Right lobe of liver (tissue), 6 donors: ENCODE measurements at regions not wholly inside any gene's neighbourhood (a gene's known extent, or its start where the extent isn't known, plus 50 kb on each side); places are given as distances from the start of the nearest gene placed in this dataset.

Experiments
- ATAC-seq, 4 donors: fragments of 200-7000 bp; cut with Tn5 transposase; one replicate each; pipeline ENCODE4 v1.9.1; 2020; ENCODE audit warnings: mild to moderate bottlenecking in 4 of 4, moderate library complexity in 4 of 4
- DNase-seq, 3 donors: peaks; one replicate each; pipeline ENCODE4 v3.0.0-alpha.2; 2020
- H3K27ac ChIP-seq, 3 donors: fragments of 200-600 bp; one replicate each; pipeline ENCODE4 v1.8.0; 2022
- H3K27me3 ChIP-seq, 2 donors: fragments of 200-600 bp; one replicate each; pipeline ENCODE4 v1.8.0; 2022
- H3K36me3 ChIP-seq, 4 donors: fragments of 200-600 bp; sonication (generic) in 1 of 4; one replicate each; pipeline versions ENCODE4 v1.5.1 to v1.8.0; 2017 to 2022; ENCODE audit warnings: control low read depth in 1 of 4
- H3K4me1 ChIP-seq, 4 donors: fragments of 200-600 bp; sonication (generic) in 1 of 4; one replicate each; pipeline versions ENCODE4 v1.5.1 to v1.8.0; 2017 to 2022; ENCODE audit warnings: control low read depth in 1 of 4
- H3K4me3 ChIP-seq, 3 donors: fragments of 200-600 bp; one replicate each; pipeline ENCODE4 v1.8.0; 2022
- H3K9me3 ChIP-seq, 4 donors: fragments of 200-600 bp; sonication (generic) in 1 of 4; one replicate each; pipeline versions ENCODE4 v1.5.1 to v1.8.0; 2017 to 2022; ENCODE audit warnings: control low read depth in 1 of 4
- CTCF ChIP-seq, 4 donors: fragments of 200-600 bp in 3 of 4; fragments of 450-650 bp in 1 of 4; IDR thresholded peaks; one replicate each; pipeline versions ENCODE4 v1.5.1 to v1.8.0; 2016 to 2022; ENCODE audit warnings: antibody characterized with exemption in 4 of 4, mild to moderate bottlenecking in 2 of 4
- POLR2A ChIP-seq: fragments of 450-650 bp; IDR thresholded peaks from one replicate; pipeline ENCODE4 v1.6.1; 2017; ENCODE audit warnings: antibody characterized with exemption, mild to moderate bottlenecking
- WGBS: methylation state at CpG from one replicate; pipeline ENCODE4 v1.1.6; 2018; ENCODE audit warnings: low coverage, low lambda C conversion rate; ENCODE audit not compliant: insufficient coverage; ENCODE audit errors: missing lambda C conversion rate; 5-methylcytosine and 5-hydroxymethylcytosine counted together
- intact Hi-C, 2 donors: fragments of 100-400 bp; cut with DNase I; formaldehyde crosslinking; loops; one replicate each; pipeline versions ENCODE4 v1.11.2 to v1.14.1; 2022
- donor health status: DM: no; HTN: yes; CAD: no.
- donor health status: DM: no; HTN: no; CAD: no.
- donor health status: DM: no; HTN: no; CAD: no.
- donor health status: DM: no; HTN: yes; CAD: no.
- donor health status: DM: no; HTN: yes; CAD: no.

- Histone ChIP-seq H3K4me3 (no peak overlapping the region), H3K4me1 (no peaks in the 10 kb centered on the region), H3K36me3 (no peaks in the 10 kb centered on the region), H3K9me3 (no peaks in the 10 kb centered on the region), H3K27me3 (no peaks in the 10 kb centered on the region), H3K27ac (no peak overlapping the region)
- DNase-seq, result no peak
- WGBS, result 70% methylated on average over 2 of the region's 2 CpGs
- no peak for TF ChIP-seq CTCF (IDR thresholded peaks at IDR 0.05)
- TF ChIP-seq POLR2A, result no peak
- intact Hi-C loops, result no loop called here
- ATAC-seq, result no peak
These were observed 492.2 kb upstream of the PKN2 start for GRCh38 chr1:88191917-88192316.

- intact Hi-C loops, result no loop called here
- Histone ChIP-seq H3K4me3 (no peak overlapping the region), H3K4me1 (no peaks in the 10 kb centered on the region), H3K27me3 (no peaks in the 10 kb centered on the region), H3K9me3 (no peaks in the 10 kb centered on the region), H3K36me3 (no peaks in the 10 kb centered on the region), H3K27ac (no peak overlapping the region)
- ATAC-seq (no peak), DNase-seq (no peak)
- TF ChIP-seq CTCF (IDR thresholded peaks at IDR 0.05), result no peak
- no peak for TF ChIP-seq POLR2A
- 100% methylated on average over 1 of the region's 1 CpG for WGBS
These were observed 489.5 kb upstream of the PKN2 start for GRCh38 chr1:88194542-88194941.

DNA sequence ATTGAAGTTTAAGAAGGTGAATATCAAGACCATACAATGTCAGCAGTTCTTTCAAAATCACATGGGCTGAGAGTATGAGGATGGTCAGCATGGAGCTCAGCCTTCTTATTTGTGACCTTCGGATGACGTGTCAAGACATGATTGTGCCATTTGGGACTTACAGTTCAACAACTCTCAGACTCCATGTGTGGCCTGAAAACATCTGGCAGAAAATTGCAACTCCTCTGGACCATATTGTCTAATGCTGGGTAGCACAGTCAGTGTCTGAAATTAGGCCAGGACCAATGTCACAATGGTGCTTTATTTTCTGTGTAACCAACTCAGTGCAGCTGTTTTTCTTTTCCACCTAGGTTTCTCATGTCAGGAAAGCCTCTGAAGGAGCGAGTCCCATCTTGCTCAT, 483.5 kb upstream of the PKN2 start:
- intact Hi-C loops, result no loop called here
- WGBS, result 100% methylated on average over 2 of the region's 3 CpGs
- Histone ChIP-seq H3K36me3 (no peaks in the 10 kb centered on the region), H3K4me1 (no peaks in the 10 kb centered on the region), H3K27me3 (no peaks in the 10 kb centered on the region), H3K27ac (no peak overlapping the region), H3K9me3 (no peaks in the 10 kb centered on the region), H3K4me3 (no peak overlapping the region)
- DNase-seq, result no peak
- no peak for TF ChIP-seq POLR2A
- TF ChIP-seq CTCF (IDR thresholded peaks at IDR 0.05), result no peak
- no peak for ATAC-seq

DNA sequence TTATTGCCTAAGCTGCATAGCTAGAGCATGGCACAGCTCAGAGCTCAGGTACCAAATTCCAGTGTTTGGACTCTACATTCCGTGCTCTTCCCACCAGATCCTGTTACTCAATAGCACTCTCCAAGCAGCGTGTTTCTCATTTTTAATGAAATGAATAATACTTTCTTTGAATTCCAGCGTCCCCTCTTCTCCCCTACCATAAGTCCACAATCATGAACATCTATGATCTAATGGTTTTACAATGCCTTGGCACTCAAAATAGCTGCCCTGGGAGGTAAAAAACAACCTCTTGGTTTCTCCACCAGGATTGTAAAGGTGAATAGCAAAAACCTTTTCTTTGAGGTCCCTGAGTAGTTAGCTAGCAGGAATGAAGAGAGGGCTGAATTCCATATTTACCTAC, 480.0 kb upstream of the PKN2 start:
- H3K4me1 ChIP-seq, result no peaks in the 10 kb centered on the region
- no peaks in the 10 kb centered on the region for H3K9me3 ChIP-seq
- no peaks in the 10 kb centered on the region for H3K36me3 ChIP-seq
- TF ChIP-seq POLR2A, result no peak
- no peak for TF ChIP-seq CTCF (IDR thresholded peaks at IDR 0.05)
- DNase-seq (no peak), ATAC-seq (no peak)
- H3K27me3 ChIP-seq, result no peaks in the 10 kb centered on the region
- H3K4me3 ChIP-seq, result no peak overlapping the region
- WGBS, result 53% methylated on average over 3 of the region's 3 CpGs
- intact Hi-C loops, result no loop called here
- no peak overlapping the region for H3K27ac ChIP-seq

- Histone ChIP-seq H3K4me1 (no peaks in the 10 kb centered on the region), H3K4me3 (no peak overlapping the region), H3K9me3 (no peaks in the 10 kb centered on the region), H3K27ac (no peak overlapping the region), H3K36me3 (no peaks in the 10 kb centered on the region), H3K27me3 (no peaks in the 10 kb centered on the region)
- WGBS, result 94% methylated on average over 1 of the region's 1 CpG
- DNase-seq (no peak), ATAC-seq (no peak)
- intact Hi-C loops, result no loop called here
- no peak for TF ChIP-seq CTCF (IDR thresholded peaks at IDR 0.05)
- TF ChIP-seq POLR2A, result no peak
These were observed 479.4 kb upstream of the PKN2 start for GRCh38 chr1:88204612-88205167.
